HFFc6 (cell line): ENCODE measurements at regions not wholly inside any gene's neighbourhood (a gene's known extent, or its start where the extent isn't known, plus 50 kb on each side); places are given as distances from the start of the nearest gene placed in this dataset.

Experiments
- DNase-seq: peaks from one replicate; pipeline ENCODE4 v3.0.0-alpha.2; 2018
- H3K27ac Mint-ChIP-seq: 2 replicates; pipeline ENCODE4 v1.8.0; 2020; ENCODE audit warnings: mild to moderate bottlenecking, mixed read lengths
- H3K27me3 Mint-ChIP-seq: 2 replicates; pipeline ENCODE4 v1.8.0; 2021; ENCODE audit warnings: mild to moderate bottlenecking, moderate library complexity, mixed read lengths; ENCODE audit not compliant: insufficient read depth
- H3K36me3 Mint-ChIP-seq: 2 replicates; pipeline ENCODE4 v1.8.0; 2021; ENCODE audit warnings: low read depth, mixed read lengths
- H3K4me1 Mint-ChIP-seq: 2 replicates; pipeline ENCODE4 v1.8.0; 2020; ENCODE audit warnings: low read depth, mixed read lengths
- H3K4me3 Mint-ChIP-seq: 2 replicates; pipeline ENCODE4 v1.8.0; 2020; ENCODE audit warnings: mild to moderate bottlenecking, moderate library complexity, mixed read lengths
- H3K9me3 Mint-ChIP-seq: 2 replicates; pipeline ENCODE4 v1.8.0; 2020; ENCODE audit warnings: mild to moderate bottlenecking, mixed read lengths
- TF ChIP-seq, protein P1 (sequence below): fragments of 200-600 bp; sonication (generic); IDR thresholded peaks from 2 replicates; pipeline ENCODE4 v1.5.0; 2021; ENCODE audit warnings: antibody characterized with exemption, mild to moderate bottlenecking

DNA sequence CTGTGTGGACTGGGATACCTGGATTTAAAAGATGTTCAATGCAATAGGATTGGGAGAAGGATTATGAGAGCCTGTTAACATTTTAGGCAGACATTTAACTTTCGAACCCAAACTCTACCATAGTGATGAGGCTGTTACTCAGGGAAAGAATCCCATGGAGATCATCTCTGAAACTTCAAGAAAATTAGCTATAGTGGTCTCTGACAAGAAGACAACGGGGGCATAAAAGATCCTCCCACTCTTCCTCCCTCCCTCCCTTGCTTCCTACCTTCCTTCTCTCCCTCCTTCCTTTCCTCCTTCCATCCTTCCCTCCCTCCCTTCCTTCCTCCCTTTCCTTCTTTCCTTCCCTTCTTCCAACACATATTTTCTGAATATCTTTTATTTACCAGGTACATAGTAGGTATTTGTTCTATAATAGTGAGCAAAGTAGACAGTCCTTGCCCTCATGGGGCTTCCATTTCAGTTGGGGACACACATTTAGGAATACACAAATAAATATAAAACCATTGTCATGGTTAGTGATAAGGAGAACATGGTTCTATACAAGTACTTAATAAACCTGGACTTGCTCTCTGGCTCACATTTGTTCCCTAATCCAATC is 143.2 kb downstream of the ATP6V1G3 start:
- Mint-ChIP-seq H3K4me3 (no peak overlapping the region), H3K9me3 (no peaks in the 10 kb centered on the region), H3K27me3 (no peaks in the 10 kb centered on the region; the same call in 1 of the 2 replicates), H3K27ac (no peak overlapping the region), H3K36me3 (no peaks in the 10 kb centered on the region), H3K4me1 (peaks cover 12% of the 10 kb centered on the region; the same call in 1 of the 2 replicates)
- no peak for DNase-seq
- TF ChIP-seq, protein P1, sequence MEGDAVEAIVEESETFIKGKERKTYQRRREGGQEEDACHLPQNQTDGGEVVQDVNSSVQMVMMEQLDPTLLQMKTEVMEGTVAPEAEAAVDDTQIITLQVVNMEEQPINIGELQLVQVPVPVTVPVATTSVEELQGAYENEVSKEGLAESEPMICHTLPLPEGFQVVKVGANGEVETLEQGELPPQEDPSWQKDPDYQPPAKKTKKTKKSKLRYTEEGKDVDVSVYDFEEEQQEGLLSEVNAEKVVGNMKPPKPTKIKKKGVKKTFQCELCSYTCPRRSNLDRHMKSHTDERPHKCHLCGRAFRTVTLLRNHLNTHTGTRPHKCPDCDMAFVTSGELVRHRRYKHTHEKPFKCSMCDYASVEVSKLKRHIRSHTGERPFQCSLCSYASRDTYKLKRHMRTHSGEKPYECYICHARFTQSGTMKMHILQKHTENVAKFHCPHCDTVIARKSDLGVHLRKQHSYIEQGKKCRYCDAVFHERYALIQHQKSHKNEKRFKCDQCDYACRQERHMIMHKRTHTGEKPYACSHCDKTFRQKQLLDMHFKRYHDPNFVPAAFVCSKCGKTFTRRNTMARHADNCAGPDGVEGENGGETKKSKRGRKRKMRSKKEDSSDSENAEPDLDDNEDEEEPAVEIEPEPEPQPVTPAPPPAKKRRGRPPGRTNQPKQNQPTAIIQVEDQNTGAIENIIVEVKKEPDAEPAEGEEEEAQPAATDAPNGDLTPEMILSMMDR, result no peak

DNA sequence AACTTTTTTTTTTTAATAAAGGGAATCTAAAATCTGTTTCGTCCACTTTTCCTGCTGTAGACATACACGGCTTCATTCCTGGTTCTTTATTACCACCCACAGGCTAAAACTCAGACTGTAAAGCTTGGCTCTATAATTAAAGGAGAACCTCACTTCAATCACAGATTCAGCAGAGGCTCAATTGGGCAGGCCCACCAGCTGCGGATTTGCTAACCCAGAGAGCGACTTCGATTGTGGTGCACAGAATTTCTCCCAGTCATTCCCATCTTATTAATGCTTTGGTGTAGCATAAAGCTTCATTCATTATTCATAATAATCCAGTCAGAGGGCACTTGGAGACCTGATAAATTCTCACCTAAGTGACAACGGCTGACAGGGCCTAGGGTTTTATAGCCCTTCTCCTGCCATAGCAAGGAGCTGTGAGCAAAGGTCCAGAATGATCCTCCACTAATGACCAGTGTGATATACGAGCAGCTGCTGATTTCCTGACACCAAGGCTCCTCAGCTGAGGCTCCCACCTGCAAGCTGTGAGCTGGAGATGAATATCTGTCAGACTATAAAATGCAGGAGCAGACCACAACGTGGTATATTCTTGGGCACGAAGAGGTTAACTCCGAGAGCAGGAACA is 149.0 kb downstream of the ATP6V1G3 start:
- H3K4me3 Mint-ChIP-seq, result no peak overlapping the region
- H3K4me1 Mint-ChIP-seq, result peaks cover 22% of the 10 kb centered on the region
- no peaks in the 10 kb centered on the region for H3K9me3 Mint-ChIP-seq
- DNase-seq, result no peak
- no peaks in the 10 kb centered on the region; the same call in none of the 2 replicates for H3K27me3 Mint-ChIP-seq
- H3K27ac Mint-ChIP-seq, result no peak overlapping the region
- H3K36me3 Mint-ChIP-seq, result no peaks in the 10 kb centered on the region
- TF ChIP-seq, protein P1, result no peak

DNA sequence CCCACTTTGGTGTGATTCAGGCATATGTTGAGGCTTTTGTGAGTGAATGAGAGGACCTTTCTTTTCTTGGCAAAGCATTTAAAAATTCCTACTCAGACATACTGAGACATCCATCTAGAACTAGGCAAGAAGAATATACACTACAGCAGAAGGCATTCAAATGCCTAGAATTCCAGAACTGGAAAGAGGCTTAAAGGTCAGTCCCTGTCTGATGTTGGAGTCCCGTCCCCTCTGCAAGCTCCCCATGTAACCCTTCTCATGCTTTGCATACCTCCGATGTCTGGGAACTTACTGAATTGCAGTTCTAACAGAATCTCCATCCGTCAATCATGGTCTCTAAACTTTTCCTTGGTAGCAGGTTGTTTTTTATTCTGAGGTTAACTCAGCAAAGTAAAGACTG is 152.9 kb downstream of the ATP6V1G3 start:
- TF ChIP-seq, protein P1, result no peak
- DNase-seq, result peak; percentile 40
- Mint-ChIP-seq H3K36me3 (no peaks in the 10 kb centered on the region), H3K4me3 (no peak overlapping the region), H3K27ac (no peak overlapping the region), H3K27me3 (no peaks in the 10 kb centered on the region; the same call in none of the 2 replicates), H3K9me3 (no peaks in the 10 kb centered on the region), H3K4me1 (peaks cover 14% of the 10 kb centered on the region)

DNA sequence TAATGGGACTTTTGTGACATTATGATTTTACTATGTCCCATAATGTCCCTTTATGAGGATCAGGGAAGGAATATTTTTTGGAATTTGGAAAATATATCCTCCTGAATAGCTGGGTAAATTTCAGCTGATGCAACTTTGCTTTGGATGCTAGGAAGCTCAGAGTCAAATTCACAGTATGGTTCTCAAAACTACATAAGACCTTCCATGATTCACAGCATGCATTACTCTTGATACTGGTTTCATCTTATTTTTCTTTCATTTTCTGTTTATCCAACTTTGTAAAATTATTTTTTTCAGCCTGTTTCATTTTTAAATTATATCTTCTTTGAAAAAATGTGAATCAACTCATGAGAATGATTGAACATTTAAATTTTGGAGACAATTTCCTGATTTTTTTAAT is 160.2 kb downstream of the ATP6V1G3 start:
- H3K9me3 Mint-ChIP-seq, result peaks cover 9% of the 10 kb centered on the region; the same call in 1 of the 2 replicates
- H3K4me3 Mint-ChIP-seq, result no peak overlapping the region
- H3K36me3 Mint-ChIP-seq, result peaks cover 12% of the 10 kb centered on the region
- DNase-seq, result no peak
- H3K27ac Mint-ChIP-seq, result no peak overlapping the region
- H3K27me3 Mint-ChIP-seq, result no peaks in the 10 kb centered on the region; the same call in 1 of the 2 replicates
- peaks cover 9% of the 10 kb centered on the region for H3K4me1 Mint-ChIP-seq
- TF ChIP-seq, protein P1, result no peak

DNA sequence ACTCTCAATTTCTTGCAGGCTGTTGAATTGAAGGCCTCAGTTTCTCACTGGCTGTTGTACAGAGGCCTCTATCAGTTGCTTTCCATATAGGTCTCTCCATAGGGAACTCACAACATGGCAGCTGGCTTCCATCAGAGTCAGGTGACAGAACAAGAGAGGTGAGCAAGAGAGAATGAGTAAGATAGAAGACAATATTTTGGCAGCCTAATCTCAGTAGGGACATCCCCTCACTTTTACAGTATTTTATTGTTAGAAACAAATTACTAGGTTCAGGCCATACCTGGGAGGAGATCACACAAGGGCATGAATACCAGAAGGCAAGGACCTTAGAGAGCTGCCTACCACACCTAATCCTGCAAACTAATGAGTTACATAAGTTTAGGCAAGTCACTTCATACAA is 162.8 kb downstream of the ATP6V1G3 start:
- H3K36me3 Mint-ChIP-seq, result peaks cover 21% of the 10 kb centered on the region
- no peaks in the 10 kb centered on the region for H3K27me3 Mint-ChIP-seq
- DNase-seq, result no peak
- H3K4me1 Mint-ChIP-seq, result peaks cover 17% of the 10 kb centered on the region
- no peak overlapping the region for H3K27ac Mint-ChIP-seq
- H3K4me3 Mint-ChIP-seq, result no peak overlapping the region
- H3K9me3 Mint-ChIP-seq, result peaks cover 17% of the 10 kb centered on the region
- TF ChIP-seq, protein P1, result no peak
